Parathyroid adenoma (tissue), 2 donors: ENCODE measurements at regions not wholly inside any gene's neighbourhood (a gene's known extent, or its start where the extent isn't known, plus 50 kb on each side); places are given as distances from the start of the nearest gene placed in this dataset.

Experiments used
- H2AFZ ChIP-seq: fragments of 300-600 bp; sonication (generic); one replicate; pipeline ENCODE4 v1.7.0; 2017; ENCODE audit warnings: antibody characterized with exemption, mild to moderate bottlenecking
- H3K27ac ChIP-seq: fragments of 300-600 bp; sonication (generic); one replicate; pipeline ENCODE4 v1.7.0; 2017
- H3K27me3 ChIP-seq: fragments of 300-600 bp; sonication (generic); one replicate; pipeline ENCODE4 v1.7.0; 2017; ENCODE audit warnings: low read length; ENCODE audit not compliant: control insufficient read depth, insufficient read depth
- H3K36me3 ChIP-seq: fragments of 300-600 bp; sonication (generic); one replicate; pipeline ENCODE4 v1.7.0; 2017; ENCODE audit warnings: low read length; ENCODE audit not compliant: control insufficient read depth, insufficient read depth
- H3K4me1 ChIP-seq: fragments of 300-600 bp; sonication (generic); one replicate; pipeline ENCODE4 v1.7.0; 2017; ENCODE audit warnings: control low read depth
- H3K4me2 ChIP-seq: fragments of 300-600 bp; sonication (generic); one replicate; pipeline ENCODE4 v1.7.0; 2017; ENCODE audit warnings: low read length
- H3K4me3 ChIP-seq: fragments of 300-600 bp; sonication (generic); one replicate; pipeline ENCODE4 v1.7.0; 2017; ENCODE audit warnings: low read depth, low read length
- H3K79me2 ChIP-seq: fragments of 300-600 bp; sonication (generic); one replicate; pipeline ENCODE4 v1.7.0; 2017; ENCODE audit warnings: control low read depth
- H3K9ac ChIP-seq: fragments of 300-600 bp; sonication (generic); one replicate; pipeline ENCODE4 v1.7.0; 2017; ENCODE audit warnings: mild to moderate bottlenecking
- H3K9me3 ChIP-seq: fragments of 300-600 bp; sonication (generic); one replicate; pipeline ENCODE4 v1.7.0; 2017; ENCODE audit warnings: low read length; ENCODE audit not compliant: control insufficient read depth
- TF ChIP-seq, protein P1 (sequence below): fragments of 300-600 bp; sonication (generic); IDR thresholded peaks from one replicate; pipeline ENCODE4 v1.7.0; 2017; ENCODE audit warnings: antibody characterized with exemption, mild to moderate bottlenecking
- donor health status: primary hyperparathyroidism.

DNA sequence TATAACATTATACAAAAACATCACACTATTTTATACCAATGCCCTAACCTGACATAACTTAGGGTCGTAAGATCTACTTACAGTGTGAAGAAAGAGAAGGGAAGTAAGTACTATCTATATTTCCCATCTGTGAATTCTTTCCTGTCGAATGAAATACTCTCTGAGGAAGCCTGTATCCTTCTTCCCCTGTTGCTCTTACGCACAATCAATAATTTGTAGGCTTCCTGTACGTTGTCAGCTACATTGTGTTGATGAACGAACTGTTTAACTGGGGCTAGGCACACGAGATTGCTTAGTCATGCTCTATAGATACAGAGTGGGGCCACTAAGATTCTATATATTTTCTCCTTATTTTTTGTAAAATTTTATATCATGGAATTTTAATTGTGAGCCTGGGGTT, 1125.0 kb upstream of the CELF4 start:
- H3K4me2 ChIP-seq = no peak overlapping the region
- H3K9me3 ChIP-seq = no peaks in the 10 kb centered on the region
- no peaks in the 10 kb centered on the region for H3K27me3 ChIP-seq
- no peak overlapping the region for H3K4me3 ChIP-seq
- no peak overlapping the region for H2AFZ ChIP-seq
- H3K79me2 ChIP-seq = no peaks in the 10 kb centered on the region
- no peaks in the 10 kb centered on the region for H3K4me1 ChIP-seq
- H3K9ac ChIP-seq = no peak overlapping the region
- no peak overlapping the region for H3K27ac ChIP-seq
- no peaks in the 10 kb centered on the region for H3K36me3 ChIP-seq
- TF ChIP-seq, protein P1, sequence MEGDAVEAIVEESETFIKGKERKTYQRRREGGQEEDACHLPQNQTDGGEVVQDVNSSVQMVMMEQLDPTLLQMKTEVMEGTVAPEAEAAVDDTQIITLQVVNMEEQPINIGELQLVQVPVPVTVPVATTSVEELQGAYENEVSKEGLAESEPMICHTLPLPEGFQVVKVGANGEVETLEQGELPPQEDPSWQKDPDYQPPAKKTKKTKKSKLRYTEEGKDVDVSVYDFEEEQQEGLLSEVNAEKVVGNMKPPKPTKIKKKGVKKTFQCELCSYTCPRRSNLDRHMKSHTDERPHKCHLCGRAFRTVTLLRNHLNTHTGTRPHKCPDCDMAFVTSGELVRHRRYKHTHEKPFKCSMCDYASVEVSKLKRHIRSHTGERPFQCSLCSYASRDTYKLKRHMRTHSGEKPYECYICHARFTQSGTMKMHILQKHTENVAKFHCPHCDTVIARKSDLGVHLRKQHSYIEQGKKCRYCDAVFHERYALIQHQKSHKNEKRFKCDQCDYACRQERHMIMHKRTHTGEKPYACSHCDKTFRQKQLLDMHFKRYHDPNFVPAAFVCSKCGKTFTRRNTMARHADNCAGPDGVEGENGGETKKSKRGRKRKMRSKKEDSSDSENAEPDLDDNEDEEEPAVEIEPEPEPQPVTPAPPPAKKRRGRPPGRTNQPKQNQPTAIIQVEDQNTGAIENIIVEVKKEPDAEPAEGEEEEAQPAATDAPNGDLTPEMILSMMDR = no peak

DNA sequence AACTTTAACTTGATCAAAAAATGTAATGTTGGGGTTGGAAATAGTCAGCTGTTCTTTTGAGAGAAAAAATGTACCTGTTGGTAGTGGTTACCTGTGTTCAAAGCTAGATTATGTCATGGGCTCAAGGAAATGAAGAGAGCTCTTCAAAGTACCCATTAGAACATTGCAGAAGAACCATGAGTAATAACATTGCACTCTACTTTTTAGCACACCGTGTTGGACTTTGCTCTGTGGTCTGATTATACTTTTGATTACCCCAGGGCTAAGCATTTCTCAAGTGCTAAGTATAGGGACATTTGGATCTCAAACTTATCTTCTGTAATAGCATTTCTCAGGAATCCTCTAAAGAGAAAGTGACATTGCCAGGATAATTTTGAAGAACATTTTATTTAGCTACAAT, 1122.8 kb upstream of the CELF4 start:
- no peak overlapping the region for H3K9ac ChIP-seq
- no peaks in the 10 kb centered on the region for H3K36me3 ChIP-seq
- H3K4me2 ChIP-seq = no peak overlapping the region
- no peaks in the 10 kb centered on the region for H3K9me3 ChIP-seq
- TF ChIP-seq, protein P1 = no peak
- H3K4me3 ChIP-seq = no peak overlapping the region
- H3K4me1 ChIP-seq = no peaks in the 10 kb centered on the region
- no peaks in the 10 kb centered on the region for H3K27me3 ChIP-seq
- H2AFZ ChIP-seq = no peak overlapping the region
- no peak overlapping the region for H3K27ac ChIP-seq
- no peaks in the 10 kb centered on the region for H3K79me2 ChIP-seq

DNA sequence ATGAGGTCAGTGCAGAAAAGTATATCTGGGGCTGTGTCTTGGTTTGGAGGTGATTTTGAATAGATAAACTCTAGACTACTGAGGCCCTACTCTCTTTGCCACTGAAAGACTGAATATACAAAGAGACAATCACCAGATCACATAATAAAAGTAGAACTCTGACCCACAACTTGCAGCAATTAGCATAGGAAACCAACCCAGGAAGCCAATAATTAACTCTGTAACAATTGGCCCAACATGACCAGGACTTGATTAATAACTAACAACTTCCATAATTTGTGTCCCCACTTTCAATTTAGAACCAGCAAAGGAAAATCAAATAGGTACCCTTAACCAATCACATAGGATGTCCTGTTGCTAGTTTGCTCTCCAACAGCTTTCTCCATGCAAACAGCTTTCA, 1104.9 kb upstream of the CELF4 start:
- no peaks in the 10 kb centered on the region for H3K36me3 ChIP-seq
- no peaks in the 10 kb centered on the region for H3K79me2 ChIP-seq
- H3K27me3 ChIP-seq = no peaks in the 10 kb centered on the region
- H3K9me3 ChIP-seq = no peaks in the 10 kb centered on the region
- no peak overlapping the region for H3K27ac ChIP-seq
- no peak overlapping the region for H3K4me3 ChIP-seq
- no peak overlapping the region for H3K4me2 ChIP-seq
- H3K9ac ChIP-seq = no peak overlapping the region
- TF ChIP-seq, protein P1 = no peak
- no peaks in the 10 kb centered on the region for H3K4me1 ChIP-seq
- H2AFZ ChIP-seq = no peak overlapping the region

DNA sequence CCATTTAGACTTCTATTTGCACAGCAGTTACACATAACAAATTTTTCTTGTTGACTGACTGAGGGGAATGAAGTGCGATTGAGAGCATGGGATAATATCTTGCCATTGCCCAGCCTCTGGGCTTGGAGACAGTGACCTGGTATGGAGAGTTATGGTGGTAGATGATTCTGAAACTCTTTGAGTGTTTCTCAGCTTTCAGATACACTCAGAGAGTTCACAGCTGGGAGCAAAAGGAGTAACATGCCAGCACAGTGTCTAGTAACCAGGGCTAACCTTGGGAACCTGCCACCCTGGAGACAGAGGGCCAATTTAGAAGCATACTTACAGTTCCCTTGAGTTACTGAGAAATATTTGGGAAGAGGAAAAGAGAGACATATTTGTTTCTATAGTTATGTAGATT, 1099.3 kb upstream of the CELF4 start:
- Histone ChIP-seq H3K4me3 (no peak overlapping the region), H3K4me1 (no peaks in the 10 kb centered on the region), H2AFZ (no peak overlapping the region), H3K9ac (no peak overlapping the region), H3K27me3 (no peaks in the 10 kb centered on the region), H3K27ac (no peak overlapping the region), H3K4me2 (no peak overlapping the region), H3K36me3 (no peaks in the 10 kb centered on the region), H3K9me3 (no peaks in the 10 kb centered on the region), H3K79me2 (no peaks in the 10 kb centered on the region)
- TF ChIP-seq, protein P1 = no peak

DNA sequence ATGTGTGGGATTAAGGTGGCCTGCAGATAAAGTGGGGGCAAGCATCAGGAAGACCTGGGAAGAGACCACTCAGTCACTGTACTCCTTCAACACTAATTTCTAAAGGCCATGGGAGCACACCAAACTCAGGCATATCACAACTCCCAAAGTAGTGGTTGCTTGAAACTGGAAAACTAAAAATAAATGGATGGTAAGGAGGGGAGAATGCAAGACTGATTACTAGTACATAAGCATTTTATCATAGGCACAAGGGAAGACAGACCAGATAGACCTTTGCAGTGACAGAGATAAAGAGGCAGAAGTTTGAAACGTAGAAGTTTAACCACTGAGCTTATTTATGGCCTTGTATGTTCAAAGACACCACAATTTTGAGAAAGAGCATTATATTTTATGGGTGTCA, 1098.1 kb upstream of the CELF4 start:
- TF ChIP-seq, protein P1 = no peak
- Histone ChIP-seq H3K36me3 (no peaks in the 10 kb centered on the region), H3K4me2 (no peak overlapping the region), H2AFZ (no peak overlapping the region), H3K79me2 (no peaks in the 10 kb centered on the region), H3K4me1 (no peaks in the 10 kb centered on the region), H3K27me3 (no peaks in the 10 kb centered on the region), H3K9ac (no peak overlapping the region), H3K9me3 (no peaks in the 10 kb centered on the region), H3K4me3 (no peak overlapping the region), H3K27ac (no peak overlapping the region)
